IPS-18c (cell line): ENCODE measurements at regions not wholly inside any gene's neighbourhood (a gene's known extent, or its start where the extent isn't known, plus 50 kb on each side); places are given as distances from the start of the nearest gene placed in this dataset.

ENCODE experiments used
- H3K4me3 ChIP-seq: 2 replicates; pipeline ENCODE4 v1.7.0; 2013; ENCODE audit warnings: low read depth, mild to moderate bottlenecking, low read length, moderate library complexity; ENCODE audit not compliant: insufficient read depth
- H3K9me3 ChIP-seq: one replicate; pipeline ENCODE4 v1.6.1; 2013; ENCODE audit warnings: mild to moderate bottlenecking, low read length, moderate library complexity; ENCODE audit not compliant: control insufficient read depth, insufficient read depth

DNA sequence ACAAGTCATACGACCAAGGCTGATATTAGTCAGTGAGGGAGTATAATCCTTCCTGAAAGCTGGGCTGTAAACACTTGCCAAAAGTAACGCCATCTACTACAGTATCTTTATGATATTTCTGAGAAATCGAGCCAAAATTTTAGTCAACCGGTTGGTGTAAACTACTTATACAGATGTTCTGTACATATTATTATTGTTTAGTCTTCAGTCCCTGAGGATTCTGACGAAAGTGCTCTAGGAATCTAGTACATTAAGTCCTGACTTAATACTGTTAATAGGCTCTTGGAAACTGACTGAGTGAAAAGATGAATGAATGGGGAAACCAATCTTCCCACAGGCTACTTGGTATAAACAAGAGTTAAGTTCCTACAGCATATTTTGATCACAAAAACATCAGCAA is 274.3 kb downstream of the USP25 start:
- no peaks in the 10 kb centered on the region for H3K9me3 ChIP-seq
- no peak overlapping the region for H3K4me3 ChIP-seq

DNA sequence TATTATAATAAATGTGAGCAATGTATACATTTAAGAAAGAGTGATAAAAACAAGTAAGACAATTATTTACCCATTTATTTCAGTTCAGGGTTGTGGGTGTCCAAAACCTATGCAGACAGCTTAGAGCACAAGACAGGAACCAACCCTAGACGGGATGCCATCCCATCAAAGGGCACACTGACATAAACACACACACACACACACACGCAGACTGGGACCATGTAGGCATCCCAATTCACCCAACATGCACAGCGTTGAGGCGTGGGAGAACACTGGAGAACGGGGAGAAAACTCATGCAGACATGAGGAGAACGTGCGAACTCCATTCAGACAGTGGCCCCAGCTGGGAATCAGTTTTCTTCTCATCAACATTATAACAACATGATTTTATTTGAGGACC is 274.7 kb downstream of the USP25 start:
- Histone ChIP-seq H3K9me3 (no peaks in the 10 kb centered on the region), H3K4me3 (no peak overlapping the region)

DNA sequence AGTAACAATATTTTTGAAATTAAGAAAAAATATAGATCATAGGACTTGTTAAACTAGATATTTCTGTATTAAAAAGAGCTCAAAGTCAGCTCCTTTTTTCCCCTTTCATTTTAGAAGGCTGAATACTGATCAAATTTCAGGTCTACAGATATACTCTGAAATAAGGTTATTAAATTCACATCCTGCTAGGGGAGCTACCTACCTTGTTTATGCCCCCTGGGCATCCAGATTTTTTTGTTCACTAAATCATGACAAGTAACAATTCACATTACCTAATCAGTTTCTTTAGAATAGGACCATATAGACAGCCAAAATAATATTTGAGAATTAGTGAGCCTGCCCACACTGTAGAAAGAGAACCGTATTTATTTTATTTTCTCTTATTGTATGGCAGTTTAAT is 276.2 kb downstream of the USP25 start:
- no peak overlapping the region for H3K4me3 ChIP-seq
- H3K9me3 ChIP-seq = no peaks in the 10 kb centered on the region

DNA sequence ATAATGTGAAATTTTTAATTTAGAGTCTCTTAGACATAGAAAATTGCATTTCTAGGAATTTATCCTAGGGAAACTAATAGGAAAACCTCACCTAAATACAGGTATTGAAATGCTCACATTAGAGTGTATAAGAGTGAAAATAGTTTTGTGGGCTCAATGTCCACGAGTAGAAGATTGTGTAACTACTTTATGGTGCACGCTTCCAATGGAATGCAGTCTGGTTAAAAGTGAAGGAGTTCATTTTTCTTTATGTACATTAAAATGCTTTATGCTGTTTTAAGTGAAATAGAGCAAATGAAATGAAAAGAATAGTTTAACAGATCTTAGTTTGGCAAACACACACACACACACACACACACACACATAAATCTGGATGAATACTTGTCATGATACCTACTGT is 278.2 kb downstream of the USP25 start:
- Histone ChIP-seq H3K4me3 (no peak overlapping the region), H3K9me3 (no peaks in the 10 kb centered on the region)

DNA sequence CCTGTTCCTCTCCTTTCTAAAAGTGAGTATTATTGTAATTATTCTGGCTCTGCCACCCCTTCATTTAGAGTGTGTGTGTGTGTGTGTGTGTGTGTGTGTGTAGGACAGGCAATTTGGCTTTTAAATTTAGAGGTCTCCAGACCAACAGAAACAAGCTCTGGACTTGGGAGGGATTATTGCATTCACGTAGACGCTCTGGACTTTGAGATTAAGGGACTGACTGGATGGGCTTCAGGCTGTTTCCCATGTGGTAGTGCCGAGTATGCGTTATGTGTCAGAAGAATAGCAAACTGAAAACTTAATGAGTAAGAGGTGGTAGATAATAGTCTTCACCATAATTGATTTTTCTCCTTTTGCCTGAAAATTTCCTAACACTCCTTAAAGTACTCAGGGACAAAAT is 281.9 kb downstream of the USP25 start:
- no peaks in the 10 kb centered on the region for H3K9me3 ChIP-seq
- no peak overlapping the region for H3K4me3 ChIP-seq

DNA sequence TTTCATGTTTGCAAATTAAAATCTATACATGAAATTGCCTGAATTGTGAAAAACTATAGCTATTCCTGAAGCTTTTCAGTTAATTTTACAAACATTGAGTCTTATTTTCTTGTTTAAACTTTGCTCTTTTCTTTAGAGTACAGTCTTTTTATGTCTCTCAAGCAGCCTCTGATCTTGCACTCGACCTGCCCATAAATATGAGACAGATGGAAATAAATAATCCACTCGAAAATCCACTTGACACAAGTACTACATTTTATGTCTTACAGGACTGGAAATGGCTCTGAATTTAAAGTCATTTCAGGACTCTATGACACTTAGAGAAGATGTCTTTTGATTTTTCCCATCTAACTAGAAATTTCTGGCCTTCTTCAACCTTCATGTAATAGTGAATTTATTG is 283.8 kb downstream of the USP25 start:
- Histone ChIP-seq H3K4me3 (no peak overlapping the region), H3K9me3 (no peaks in the 10 kb centered on the region)

DNA sequence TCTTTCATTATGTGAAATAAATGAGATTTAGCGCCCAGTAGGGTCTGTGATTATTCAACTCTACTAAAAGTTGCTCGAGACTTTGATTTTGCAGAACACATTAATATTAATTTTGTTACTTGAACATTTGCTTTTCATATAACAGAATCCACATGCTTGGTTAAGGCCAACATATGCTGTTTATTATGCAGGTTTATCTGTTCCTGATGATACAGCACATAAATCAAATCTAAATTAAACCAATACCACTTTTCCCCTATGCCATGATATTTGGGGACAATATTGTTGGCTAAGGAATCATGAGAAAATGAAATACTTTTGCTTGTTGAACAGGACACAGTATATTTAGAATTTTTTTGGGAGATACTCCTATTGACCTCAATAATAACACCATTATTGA is 291.1 kb downstream of the USP25 start:
- no peak overlapping the region for H3K4me3 ChIP-seq
- H3K9me3 ChIP-seq = no peaks in the 10 kb centered on the region

DNA sequence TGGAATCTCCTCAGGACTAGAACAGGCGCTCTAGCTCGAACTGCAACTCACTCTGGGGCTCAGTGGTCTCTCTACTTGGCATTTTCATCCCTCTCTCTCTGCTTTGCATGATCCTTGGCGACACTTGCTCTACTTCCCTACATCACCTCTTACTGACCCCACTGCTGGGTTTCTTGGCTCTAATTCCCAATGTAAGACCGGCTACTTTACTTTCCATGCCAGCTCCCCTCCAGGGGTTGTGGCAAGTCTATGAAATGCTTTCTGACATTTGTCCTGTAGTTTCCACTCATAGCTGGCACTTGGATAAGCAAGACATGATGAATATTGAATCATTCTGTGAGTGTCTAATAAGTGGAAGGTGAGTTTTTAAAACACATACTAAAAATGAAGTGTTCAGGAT is 292.3 kb downstream of the USP25 start:
- Histone ChIP-seq H3K9me3 (no peaks in the 10 kb centered on the region), H3K4me3 (no peak overlapping the region)

DNA sequence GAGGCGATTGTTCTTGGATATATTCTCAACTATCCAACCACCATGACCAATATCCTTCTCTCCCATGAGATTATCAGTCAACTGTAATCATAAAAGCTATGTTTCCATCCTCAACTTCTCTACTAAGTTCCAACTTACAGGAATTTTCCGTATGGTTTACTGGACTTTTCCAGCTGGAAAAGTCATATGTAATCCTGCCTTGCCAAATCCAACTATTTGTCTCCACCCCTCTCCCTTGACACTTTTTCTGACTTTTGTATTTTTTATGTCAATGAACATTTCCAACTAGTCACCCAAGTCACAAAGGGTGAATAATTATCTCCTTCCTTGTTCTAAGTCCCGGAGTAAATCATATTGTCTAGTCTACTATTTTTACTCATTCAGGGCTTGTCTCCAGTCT is 293.1 kb downstream of the USP25 start:
- H3K4me3 ChIP-seq = no peak overlapping the region
- H3K9me3 ChIP-seq = no peaks in the 10 kb centered on the region

DNA sequence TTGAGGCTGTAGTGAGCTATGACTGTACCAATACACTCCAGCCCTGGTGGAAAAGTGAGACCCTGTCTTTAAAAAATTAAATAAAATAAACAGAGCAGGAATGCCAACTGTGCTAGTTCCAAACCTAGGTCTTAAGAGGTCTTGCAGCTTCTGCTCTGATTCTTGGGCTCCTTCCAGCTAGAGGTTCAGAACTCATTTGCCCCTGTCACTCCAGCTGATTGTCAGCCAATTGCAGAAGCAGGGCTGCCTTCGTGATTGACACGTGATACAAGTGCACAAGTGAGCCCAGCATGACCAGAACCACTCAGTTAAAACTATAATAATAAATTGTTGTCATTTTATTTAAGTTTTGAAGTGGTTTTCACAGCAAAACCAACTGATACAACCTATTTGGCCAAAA is 298.4 kb downstream of the USP25 start:
- no peaks in the 10 kb centered on the region for H3K9me3 ChIP-seq
- no peak overlapping the region for H3K4me3 ChIP-seq

DNA sequence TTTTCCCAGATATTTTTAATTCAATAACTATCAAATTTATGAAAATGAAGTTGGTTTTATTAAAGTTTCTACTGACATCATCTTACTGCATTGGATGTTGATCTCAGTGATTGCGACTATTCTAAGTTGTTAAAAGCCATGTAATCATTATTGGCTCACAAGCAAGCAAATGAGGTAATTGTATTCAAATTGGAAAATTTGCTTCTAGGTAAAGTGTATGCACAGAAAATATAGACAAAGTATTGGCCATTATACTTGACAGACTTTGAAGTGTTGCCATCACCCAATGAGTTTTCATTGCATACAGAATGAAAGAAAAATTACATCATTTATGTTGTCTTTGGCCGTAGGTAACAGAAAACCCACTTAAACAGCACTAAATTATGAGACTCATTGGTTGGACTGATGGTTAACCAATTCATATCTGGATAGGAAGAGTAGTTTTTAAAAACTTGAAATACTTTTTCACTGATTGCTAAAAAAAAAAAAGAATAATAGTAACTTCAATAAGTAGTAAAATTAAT is 299.2 kb downstream of the USP25 start:
- no peak overlapping the region for H3K4me3 ChIP-seq
- no peaks in the 10 kb centered on the region for H3K9me3 ChIP-seq

DNA sequence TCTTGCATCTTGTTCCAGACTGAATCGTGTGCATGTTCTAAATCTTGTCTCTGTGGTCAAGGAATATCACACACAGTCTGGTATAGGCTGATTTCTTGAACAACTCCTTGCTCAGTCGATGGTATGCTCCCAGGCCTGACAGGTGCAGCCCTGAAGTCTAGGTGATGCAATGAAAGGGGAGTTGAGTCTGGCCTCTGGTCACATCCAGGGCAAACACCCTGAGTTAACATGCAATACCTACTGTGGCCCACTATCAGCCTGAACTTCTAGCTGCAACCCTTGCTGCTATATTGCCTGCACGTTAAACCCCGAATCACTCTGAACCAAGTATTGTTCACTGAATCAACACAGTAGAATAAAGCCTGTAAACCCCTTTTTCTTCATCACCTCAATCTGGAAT is 303.4 kb downstream of the USP25 start:
- Histone ChIP-seq H3K9me3 (no peaks in the 10 kb centered on the region), H3K4me3 (no peak overlapping the region)

DNA sequence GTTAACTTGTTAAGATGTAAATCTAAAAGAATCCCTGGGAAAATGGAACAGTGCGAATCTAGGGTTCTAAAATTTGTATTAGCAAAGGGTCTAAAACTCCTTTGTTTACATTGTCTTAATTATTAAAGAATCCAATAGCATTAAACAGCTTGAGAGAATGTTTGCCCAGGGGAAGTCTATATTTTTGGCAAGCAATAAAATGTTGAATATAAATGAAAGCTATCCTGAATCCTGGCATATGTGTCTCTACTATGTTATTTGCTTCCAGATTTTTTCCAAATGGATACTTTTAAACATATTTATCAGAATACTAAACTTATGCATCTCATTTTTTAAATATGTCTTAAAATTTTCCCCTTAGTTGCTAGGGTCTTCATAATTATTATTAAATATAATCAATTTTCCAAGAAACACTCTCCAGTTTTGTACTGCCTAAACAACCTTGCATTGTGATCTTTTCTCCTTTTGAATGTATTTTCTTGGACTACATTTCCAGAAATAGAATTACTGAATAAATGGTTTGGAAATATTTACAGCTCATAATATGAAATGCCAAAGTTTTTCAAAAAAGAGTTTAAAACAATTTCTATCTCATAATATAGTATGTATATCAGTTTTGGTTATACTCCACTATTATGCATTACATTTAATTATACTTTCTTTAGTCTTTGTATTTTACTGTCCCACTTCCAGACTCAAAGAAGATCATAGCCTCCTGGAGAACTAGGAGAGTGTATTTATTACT is 304.8 kb downstream of the USP25 start:
- Histone ChIP-seq H3K4me3 (no peak overlapping the region), H3K9me3 (no peaks in the 10 kb centered on the region)

DNA sequence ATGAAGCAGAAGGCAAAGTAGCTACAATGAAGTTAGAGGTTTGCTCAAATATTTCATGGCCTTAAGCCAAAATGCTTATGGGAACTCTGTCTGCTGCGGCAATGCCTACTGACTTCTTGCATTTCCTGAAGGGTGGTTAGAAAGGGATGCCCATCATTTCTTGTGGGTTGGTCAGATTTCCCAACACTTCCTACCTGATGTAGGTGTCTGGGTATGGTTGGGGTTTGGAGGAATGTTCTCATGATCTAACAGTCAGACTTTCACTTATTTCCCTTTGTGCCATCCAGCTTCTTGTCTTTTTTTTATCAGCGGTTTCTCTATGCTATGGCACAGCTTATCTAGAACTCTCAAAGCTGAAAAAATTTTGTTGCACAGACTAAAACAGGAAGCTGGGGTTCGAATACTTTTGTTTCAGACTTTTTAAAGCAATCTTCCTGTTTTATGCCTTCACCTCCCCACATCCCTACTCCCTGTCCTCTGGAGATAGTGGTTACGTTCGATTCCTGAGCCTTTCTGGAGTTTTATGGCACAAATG is 307.7 kb downstream of the USP25 start:
- no peaks in the 10 kb centered on the region for H3K9me3 ChIP-seq
- no peak overlapping the region for H3K4me3 ChIP-seq

DNA sequence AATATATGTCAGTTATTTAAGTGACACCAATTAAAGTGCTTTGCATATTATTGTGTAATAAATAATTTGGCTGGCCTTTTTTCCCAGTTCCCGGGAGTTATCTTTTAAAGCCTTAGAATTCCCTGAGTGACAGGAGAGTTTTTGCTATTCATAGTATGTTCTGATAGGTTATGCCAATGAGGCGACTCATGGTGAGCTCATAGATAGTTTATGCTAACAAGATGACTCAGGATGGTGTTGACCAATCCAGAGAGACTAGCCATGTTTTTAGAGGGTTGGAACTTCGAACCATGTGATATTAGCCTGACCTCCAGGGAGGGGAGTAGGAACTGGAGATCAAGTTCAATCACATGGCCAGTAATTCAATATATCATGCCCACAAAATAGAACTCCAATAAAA is 310.8 kb downstream of the USP25 start:
- no peak overlapping the region for H3K4me3 ChIP-seq

DNA sequence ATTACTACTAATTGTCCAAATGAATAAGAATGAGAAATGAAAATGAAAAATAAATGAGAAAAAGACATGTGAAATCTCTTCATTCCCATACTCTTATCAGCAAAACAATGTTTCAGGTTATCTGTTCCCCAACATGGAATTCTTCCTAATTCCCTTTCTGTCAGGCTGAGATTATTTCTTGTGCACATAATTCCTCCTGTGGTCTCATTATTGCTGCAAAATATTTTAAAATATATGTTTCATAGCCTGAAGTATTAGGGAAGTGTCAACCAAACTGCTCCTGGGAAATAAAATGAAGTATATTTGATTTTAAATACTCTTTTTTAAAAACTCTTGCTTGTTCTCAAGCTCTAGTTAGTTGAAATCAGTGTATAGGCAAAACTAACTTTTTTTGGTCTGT is 314.9 kb downstream of the USP25 start:
- Histone ChIP-seq H3K9me3 (no peaks in the 10 kb centered on the region), H3K4me3 (no peak overlapping the region)

More for the DNA sequence above, 310.8 kb downstream of the USP25 start:
- H3K9me3 ChIP-seq = no peaks in the 10 kb centered on the region

DNA sequence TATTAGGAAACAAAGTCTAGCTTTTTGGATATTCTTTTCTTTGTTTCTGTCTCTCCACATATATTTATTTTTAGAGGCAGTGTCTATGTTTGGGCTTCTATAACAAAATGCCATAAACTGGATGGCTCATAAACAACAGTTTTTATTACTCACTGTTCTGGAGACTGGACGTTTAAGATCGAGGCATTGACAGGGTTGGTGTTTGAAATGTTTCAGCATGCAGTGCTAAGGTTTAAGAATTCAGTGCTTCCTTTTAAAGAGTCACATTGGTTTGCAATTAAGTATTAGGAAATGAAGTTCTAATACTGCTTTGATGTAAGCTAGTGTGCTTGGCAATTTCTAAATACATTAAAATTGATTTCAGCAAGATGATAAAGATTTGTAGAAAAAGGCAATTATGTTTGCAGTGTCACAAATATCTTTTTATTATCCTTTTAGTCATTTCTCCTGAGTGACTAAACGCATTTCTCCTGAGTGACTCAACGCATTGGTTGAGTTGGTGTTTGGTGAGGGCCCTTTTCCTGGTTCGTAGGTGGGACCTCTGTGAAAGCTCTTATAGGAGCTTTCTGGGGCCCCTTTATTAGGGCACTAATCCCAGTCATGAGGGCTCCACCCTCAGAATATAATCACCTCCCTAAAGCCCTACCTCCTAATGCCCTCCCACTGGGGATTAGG is 317.0 kb downstream of the USP25 start:
- Histone ChIP-seq H3K9me3 (no peaks in the 10 kb centered on the region), H3K4me3 (no peak overlapping the region)

DNA sequence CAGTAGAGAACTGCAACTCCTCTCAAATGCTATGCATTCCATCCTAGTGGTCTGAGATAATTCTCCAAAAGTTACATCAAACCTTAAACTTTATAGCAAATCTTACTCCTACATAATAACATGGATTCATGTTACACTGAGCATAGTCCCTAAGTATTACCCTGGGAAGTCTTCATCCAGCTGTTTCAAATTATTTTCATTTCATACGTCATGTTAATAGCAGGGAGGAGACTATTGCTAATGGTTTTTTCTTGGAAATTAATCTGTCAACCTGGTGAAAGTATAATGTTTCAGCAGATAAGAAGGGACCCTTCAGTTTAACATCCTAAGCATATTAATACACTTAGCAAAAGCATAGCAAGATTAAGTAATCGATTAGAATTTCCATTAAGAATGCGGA is 318.1 kb downstream of the USP25 start:
- no peak overlapping the region for H3K4me3 ChIP-seq
- H3K9me3 ChIP-seq = no peaks in the 10 kb centered on the region
